HCT116 (cell line): ENCODE measurements at regions not wholly inside any gene's neighbourhood (a gene's known extent, or its start where the extent isn't known, plus 50 kb on each side); places are given as distances from the start of the nearest gene placed in this dataset.

Experiments
- ATAC-seq: fragments of 200-7000 bp; cut with Tn5 transposase; 2 replicates; pipeline ENCODE4 v1.9.1; 2020; ENCODE audit warnings: mild to moderate bottlenecking, moderate library complexity
- BruUV-seq: library from RNA; stranded (reverse); fragments of 400-500 nt; replicated peaks from 2 replicates; lab custom pipeline; 2021; lab: Mats Ljungman, UMichigan
- CTCF ChIA-PET: fragments of 300-600 bp; sonication (Branson Sonifier 250); formaldehyde crosslinking; loops from one replicate; lab custom pipeline; 2021; ENCODE audit warnings: antibody characterized with exemption; lab: Charles Lee
- POLR2A ChIA-PET: fragments of 300-600, 350-600 bp; sonication (Branson Sonifier 250); formaldehyde crosslinking; loops from one replicate; lab custom pipeline; 2021; ENCODE audit warnings: antibody characterized with exemption; lab: Charles Lee
- RAD21 ChIA-PET, 2 experiments: fragments of 300-600 bp; sonication (Branson Sonifier 250); formaldehyde crosslinking; loops; one replicate each; lab custom pipeline; 2023; ENCODE audit warnings: low total read pairs in 2 of 2; ENCODE audit not compliant: uncharacterized antibody in 2 of 2, unreplicated experiment in 2 of 2, low non-redundant PET in 1 of 2; lab: Charles Lee
- DNase-seq: peaks from one replicate; pipeline ENCODE4 v3.0.0-alpha.2; 2010; ENCODE audit warnings: low read depth, low spot score
- H2AFZ ChIP-seq: fragments of 200-600 bp; shearing (Covaris generic), sonication (generic); 2 replicates; pipeline ENCODE4 v1.6.1; 2017; ENCODE audit warnings: low read depth, mixed run types, mixed read lengths, antibody characterized with exemption, low read length; ENCODE audit not compliant: poor library complexity, severe bottlenecking
- H3K27ac ChIP-seq: 2 replicates; pipeline ENCODE4 v1.5.1; 2012; ENCODE audit warnings: low read depth, low read length
- H3K27me3 ChIP-seq: fragments of 200-600 bp; sonication (generic); 2 replicates; pipeline ENCODE4 v1.6.1; 2016; ENCODE audit warnings: mixed run types, low read length, mixed read lengths; ENCODE audit not compliant: insufficient read depth
- H3K36me3 ChIP-seq, 2 experiments: fragments of 200-500 bp in 1 of 2; fragments of 200-600 bp in 1 of 2; sonication (Bioruptor generic) in 1 of 2; sonication (generic) in 1 of 2; 2 replicates each; pipeline versions ENCODE4 v1.5.1 to v1.6.1; 2014 to 2016; ENCODE audit warnings: low read length in 2 of 2, inconsistent platforms in 1 of 2, mixed read lengths in 1 of 2, mixed run types in 1 of 2; ENCODE audit not compliant: insufficient read depth in 2 of 2, control insufficient read depth in 1 of 2
- H3K4me1 ChIP-seq, 2 experiments: fragments of 200-600 bp in 1 of 2; sonication (generic) in 1 of 2; 2 replicates each; pipeline versions ENCODE4 v1.5.1 to v1.6.1; 2012 to 2017; ENCODE audit warnings: low read length in 2 of 2, inconsistent platforms in 1 of 2, mild to moderate bottlenecking in 1 of 2, mixed read lengths in 1 of 2, mixed run types in 1 of 2, moderate library complexity in 1 of 2; ENCODE audit not compliant: insufficient read depth in 2 of 2, control insufficient read depth in 1 of 2
- H3K4me2 ChIP-seq: fragments of 200-600 bp; sonication (generic); 2 replicates; pipeline ENCODE4 v1.6.1; 2017; ENCODE audit warnings: mixed run types, low read length, mixed read lengths
- H3K4me3 ChIP-seq, 2 experiments: fragments of 200-600 bp in 1 of 2; sonication (generic) in 1 of 2; replicated peaks in 1 of 2; 2 replicates each; pipeline ENCODE4 v1.5.1; 2011 to 2016; ENCODE audit warnings: low read length in 2 of 2, control low read depth in 1 of 2, low read depth in 1 of 2, mild to moderate bottlenecking in 1 of 2, mixed read lengths in 1 of 2, mixed run types in 1 of 2
- H3K79me2 ChIP-seq: fragments of 200-600 bp; sonication (generic); 2 replicates; pipeline ENCODE4 v1.6.1; 2017; ENCODE audit warnings: mild to moderate bottlenecking, mixed run types, low read length, moderate library complexity, mixed read lengths; ENCODE audit not compliant: insufficient read depth
- H3K9ac ChIP-seq: fragments of 200-600 bp; sonication (generic); 2 replicates; pipeline ENCODE4 v1.6.1; 2016; ENCODE audit warnings: low read length, mixed read lengths
- H3K9me2 ChIP-seq: fragments of 200-600 bp; sonication (generic), shearing (Covaris generic); 2 replicates; pipeline ENCODE4 v1.6.1; 2017; ENCODE audit warnings: mixed run types, mild to moderate bottlenecking, moderate library complexity; ENCODE audit not compliant: insufficient read depth
- H3K9me3 ChIP-seq, 2 experiments: fragments of 200-500 bp in 1 of 2; fragments of 200-600 bp in 1 of 2; sonication (Bioruptor generic) in 1 of 2; sonication (generic) in 1 of 2; 2 replicates each; pipeline ENCODE4 v1.6.1; 2014 to 2017; ENCODE audit warnings: low read length in 2 of 2, mixed read lengths in 2 of 2, inconsistent platforms in 1 of 2, low read depth in 1 of 2, mild to moderate bottlenecking in 1 of 2, mixed run types in 1 of 2, moderate library complexity in 1 of 2; ENCODE audit not compliant: control insufficient read depth in 1 of 2, insufficient read depth in 1 of 2
- H4K20me1 ChIP-seq: fragments of 200-600 bp; sonication (generic), shearing (Covaris generic); 2 replicates; pipeline ENCODE4 v1.6.1; 2017; ENCODE audit warnings: mixed run types, mild to moderate bottlenecking, moderate library complexity; ENCODE audit not compliant: insufficient read depth
- CBX3 ChIP-seq: IDR thresholded peaks from 2 replicates; pipeline ENCODE4 v1.6.1; 2012; ENCODE audit warnings: low read depth
- EGR1 ChIP-seq: IDR thresholded peaks from 2 replicates; pipeline ENCODE4 v1.6.1; 2012; ENCODE audit warnings: low read depth
- ELF1 ChIP-seq: IDR thresholded peaks from 2 replicates; pipeline ENCODE4 v1.6.1; 2012; ENCODE audit warnings: low read depth, borderline replicate concordance
- EZH2 ChIP-seq: fragments of 200-600 bp; sonication (generic); IDR thresholded peaks from 2 replicates; pipeline ENCODE4 v1.6.1; 2017; ENCODE audit warnings: antibody characterized with exemption, mixed run types
- FOSL1 ChIP-seq: IDR thresholded peaks from 2 replicates; pipeline ENCODE4 v1.6.1; 2012; ENCODE audit warnings: low read depth
- JUND ChIP-seq: IDR thresholded peaks from 2 replicates; pipeline ENCODE4 v1.6.1; 2012
- POLR2A ChIP-seq: IDR thresholded peaks from 2 replicates; pipeline ENCODE4 v1.7.0; 2011; ENCODE audit warnings: borderline replicate concordance; ENCODE audit not compliant: insufficient read depth, insufficient read length; ENCODE audit errors: extremely low read depth
- POLR2AphosphoS5 ChIP-seq: IDR thresholded peaks from 2 replicates; pipeline ENCODE4 v1.6.1; 2011; ENCODE audit warnings: mild to moderate bottlenecking, low read depth, low read length, moderate library complexity
- SIN3A ChIP-seq: IDR thresholded peaks from 2 replicates; pipeline ENCODE4 v1.6.1; 2012; ENCODE audit warnings: low read depth
- SP1 ChIP-seq: IDR thresholded peaks from 2 replicates; pipeline ENCODE4 v1.6.1; 2012; ENCODE audit warnings: low read depth
- SRF ChIP-seq: IDR thresholded peaks from 2 replicates; pipeline ENCODE4 v1.6.1; 2012; ENCODE audit warnings: low read depth
- TCF7L2 ChIP-seq: IDR thresholded peaks from 2 replicates; pipeline ENCODE4 v1.7.0; 2011; ENCODE audit warnings: borderline replicate concordance, inconsistent platforms; ENCODE audit not compliant: insufficient read depth, insufficient read length; ENCODE audit errors: extremely low read depth
- ZFX ChIP-seq: fragments of 450-650 bp; IDR thresholded peaks from 2 replicates; pipeline ENCODE4 v1.6.1; 2017
- ZNF274 ChIP-seq: fragments of 200-500 bp; sonication (Bioruptor generic); IDR thresholded peaks from 2 replicates; pipeline ENCODE4 v1.6.1; 2014; ENCODE audit warnings: mild to moderate bottlenecking, low read depth, low read length, inconsistent platforms
- intact Hi-C: fragments of 100-400 bp; cut with micrococcal nuclease; formaldehyde crosslinking; loops from 2 replicates; pipeline ENCODE4 v1.10.0; 2022
- TF ChIP-seq, protein P1 (sequence below): IDR thresholded peaks from 2 replicates; pipeline ENCODE4 v1.6.1; 2012

DNA sequence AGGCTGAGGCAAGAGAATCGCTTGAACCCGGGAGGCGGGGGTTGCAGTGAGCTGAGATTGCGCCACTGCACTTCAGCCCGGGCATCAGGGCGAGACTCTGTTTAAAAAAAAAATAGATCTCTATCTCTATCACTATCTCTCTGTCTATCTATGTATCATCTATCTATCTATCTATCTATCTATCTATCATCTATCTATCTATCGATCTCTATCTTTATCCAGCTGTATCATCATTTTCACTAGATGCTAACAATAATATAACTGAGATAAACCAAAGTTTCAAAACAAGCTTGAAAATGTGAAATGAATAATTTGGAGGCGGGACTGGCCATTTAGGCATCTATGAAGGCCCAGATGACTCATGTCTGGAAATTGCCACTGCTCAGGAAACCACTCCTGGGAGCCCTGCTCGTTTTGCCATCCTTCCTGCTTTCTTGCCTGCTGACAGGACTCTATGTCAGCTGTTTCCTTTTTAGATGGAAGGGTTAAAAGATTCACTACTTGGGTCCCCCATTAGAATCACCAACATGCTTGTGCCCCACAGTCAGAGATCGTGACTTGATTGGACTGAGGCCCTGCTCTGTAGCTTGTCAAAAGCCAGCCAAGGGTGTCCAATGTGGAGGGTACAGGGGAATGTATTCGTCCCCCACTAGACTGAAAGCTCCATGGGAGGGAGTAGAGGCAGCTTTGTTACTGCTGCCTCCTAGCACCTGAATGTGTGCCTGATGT, 61.7 kb downstream of the UTRN start (continued):
- TF ChIP-seq, protein P1, sequence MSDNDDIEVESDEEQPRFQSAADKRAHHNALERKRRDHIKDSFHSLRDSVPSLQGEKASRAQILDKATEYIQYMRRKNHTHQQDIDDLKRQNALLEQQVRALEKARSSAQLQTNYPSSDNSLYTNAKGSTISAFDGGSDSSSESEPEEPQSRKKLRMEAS, result no peak
- no peak for TF ChIP-seq SIN3A
- TF ChIP-seq TCF7L2, result no peak
- TF ChIP-seq, all 23 proteins: peak for 5

DNA sequence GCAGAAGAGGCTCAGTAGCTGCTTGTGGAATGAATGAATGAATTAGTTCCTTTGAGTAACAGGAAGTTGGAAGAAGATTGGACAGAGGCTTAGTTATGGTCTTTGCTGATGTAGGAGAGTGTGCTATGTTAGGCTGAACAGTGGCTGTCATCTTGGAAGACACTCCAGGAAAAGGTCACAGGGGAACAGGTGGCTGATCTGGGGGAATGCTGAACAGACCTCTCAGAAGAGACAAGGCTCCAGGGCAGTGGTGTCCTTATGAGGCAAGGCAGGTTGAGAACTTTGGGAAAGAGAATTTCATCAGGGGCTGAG, 62.3 kb downstream of the UTRN start:
- Histone ChIP-seq H3K4me1 (peaks cover 37 to 45% of the 10 kb centered on the region in 2 experiments; a peak in 3 of 4 replicates), H3K27me3 (no peaks in the 10 kb centered on the region), H3K36me3 (no peaks in the 10 kb centered on the region), H3K9me3 (no peaks in the 10 kb centered on the region), H2AFZ (no peak overlapping the region), H3K4me2 (peak overlapping the region; percentile 62), H3K27ac (no peak overlapping the region), H3K4me3 (peak overlapping the region in 1 of 2 experiments; percentile 8; a peak in 1 of 4 replicates), H3K79me2 (no peaks in the 10 kb centered on the region), H3K9ac (0 out of 2 replicates have a peak overlapping the region, but pooled peaks have one; percentile 19), H3K9me2 (no peaks in the 10 kb centered on the region), H4K20me1 (no peaks in the 10 kb centered on the region)
- POLR2A ChIA-PET, result no interaction called here
- intact Hi-C loops, result no loop called here
- ATAC-seq (peak; percentile 5; the same call in 1 of the 2 replicates), DNase-seq (no peak)
- RAD21 ChIA-PET, result no interaction called here
- CTCF ChIA-PET, result no interaction called here
- TF ChIP-seq JUND (no peak), SIN3A (no peak), POLR2AphosphoS5 (no peak), ZFX (no peak), FOSL1 (no peak), SRF (no peak), EZH2 (no peak), ZNF274 (no peak), POLR2A (no peak), CBX3 (no peak), EGR1 (no peak), ELF1 (no peak), SP1 (no peak)
- TF ChIP-seq, protein P1, result no peak
- no TSS peak for BruUV-seq
